Non-pigmented ciliary epithelial cell (primary cell): ENCODE measurements at regions not wholly inside any gene's neighbourhood (a gene's known extent, or its start where the extent isn't known, plus 50 kb on each side); places are given as distances from the start of the nearest gene placed in this dataset.

Experiments
- DNase-seq: peaks from one replicate; pipeline ENCODE4 v3.0.0-alpha.2; 2010; ENCODE audit warnings: low read depth

GRCh38 chr5:39891376-39891775 is 466.6 kb upstream of the DAB2 start:
- no peak for DNase-seq

GRCh38 chr5:39880985-39881384 is 456.2 kb upstream of the DAB2 start:
- no peak for DNase-seq

GRCh38 chr5:39877479-39877878 is 452.7 kb upstream of the DAB2 start:
- no peak for DNase-seq

DNA sequence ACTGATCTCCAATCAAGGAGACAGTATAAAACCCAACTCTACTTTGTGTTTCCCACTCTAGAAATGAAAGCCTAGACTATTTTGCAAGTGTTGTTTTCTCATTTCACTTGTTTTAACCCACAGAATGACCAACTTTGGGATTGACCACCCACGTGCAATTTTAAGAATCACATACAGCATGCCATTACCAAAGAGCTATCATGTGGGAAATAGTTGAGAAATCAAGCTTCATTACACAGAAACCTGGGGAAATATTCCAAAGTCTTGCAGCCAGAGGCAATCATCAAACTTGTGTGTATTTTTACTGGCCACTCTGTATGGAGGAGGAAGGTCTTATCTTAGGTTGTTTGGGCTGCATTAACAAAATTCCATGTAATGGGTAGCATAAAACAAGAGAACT is 451.4 kb upstream of the DAB2 start:
- DNase-seq, result no peak

DNA sequence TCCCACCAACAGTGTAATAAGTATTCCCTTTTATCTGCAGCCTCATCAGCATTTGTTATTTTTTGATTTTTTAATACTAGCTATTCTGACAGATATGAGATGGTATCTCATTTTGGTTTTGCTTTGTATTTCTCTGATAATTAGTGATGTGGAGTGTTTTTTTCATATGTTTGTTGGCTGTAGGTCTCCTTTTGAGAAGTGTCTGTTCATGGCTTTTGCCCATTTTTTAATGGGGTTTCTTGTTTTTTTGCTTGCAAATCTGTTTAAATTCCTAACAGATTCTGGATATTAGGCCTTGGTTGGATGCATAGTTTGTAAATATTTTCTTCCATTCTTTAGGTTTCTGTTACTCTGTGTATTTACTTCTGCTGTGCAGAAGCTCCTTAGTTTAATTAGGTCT is 445.4 kb upstream of the DAB2 start:
- no peak for DNase-seq

DNA sequence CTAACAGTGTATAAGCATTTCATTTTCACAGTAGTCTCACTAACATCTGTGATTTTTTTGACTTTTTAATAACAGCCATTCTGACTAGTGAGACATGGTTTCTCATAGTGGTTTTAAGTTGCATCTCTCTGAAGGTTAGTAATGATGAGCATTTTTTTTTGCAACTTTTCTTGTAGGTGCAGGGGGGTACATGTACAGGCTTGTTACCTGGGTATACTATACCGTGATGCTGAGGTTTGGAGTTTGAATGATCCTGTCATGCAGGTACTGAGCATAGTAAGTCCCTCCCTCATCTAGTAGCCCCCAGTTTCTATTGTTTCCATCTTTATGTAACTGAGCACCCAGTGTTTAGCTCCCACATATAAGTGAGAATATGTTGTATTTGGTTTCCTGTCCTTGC is 444.6 kb upstream of the DAB2 start:
- DNase-seq, result no peak

GRCh38 chr5:39867923-39868322 is 443.1 kb upstream of the DAB2 start:
- no peak for DNase-seq

DNA sequence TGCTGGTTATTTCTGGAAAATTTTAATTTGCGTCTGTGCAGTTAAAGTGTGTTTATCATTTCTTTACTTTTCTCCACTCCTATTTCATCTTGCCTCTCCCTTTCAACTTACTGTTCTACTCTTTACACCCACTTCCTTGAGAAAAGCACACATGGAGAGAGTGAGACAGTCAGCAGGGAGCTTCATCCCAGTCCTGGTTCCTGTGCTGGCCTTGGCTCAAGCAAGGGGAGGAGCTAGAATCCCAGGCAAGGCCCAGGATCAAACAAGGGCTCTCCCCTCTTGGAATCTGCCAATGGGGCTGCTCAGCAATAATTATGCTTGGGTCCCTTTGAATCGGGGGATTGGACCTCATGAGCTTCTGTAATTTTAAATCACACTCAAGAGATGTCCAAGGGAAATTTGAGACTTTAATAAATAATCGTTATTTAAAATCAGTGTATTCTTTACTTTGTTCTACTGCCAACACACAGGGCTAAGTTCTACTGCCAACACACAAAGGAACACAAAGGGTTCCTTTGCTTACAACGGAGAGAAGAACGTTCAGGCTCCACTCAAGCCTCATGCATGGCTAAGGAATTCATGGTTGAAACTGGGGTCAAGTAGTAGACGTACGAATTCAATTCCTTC is 439.3 kb upstream of the DAB2 start:
- no peak for DNase-seq

DNA sequence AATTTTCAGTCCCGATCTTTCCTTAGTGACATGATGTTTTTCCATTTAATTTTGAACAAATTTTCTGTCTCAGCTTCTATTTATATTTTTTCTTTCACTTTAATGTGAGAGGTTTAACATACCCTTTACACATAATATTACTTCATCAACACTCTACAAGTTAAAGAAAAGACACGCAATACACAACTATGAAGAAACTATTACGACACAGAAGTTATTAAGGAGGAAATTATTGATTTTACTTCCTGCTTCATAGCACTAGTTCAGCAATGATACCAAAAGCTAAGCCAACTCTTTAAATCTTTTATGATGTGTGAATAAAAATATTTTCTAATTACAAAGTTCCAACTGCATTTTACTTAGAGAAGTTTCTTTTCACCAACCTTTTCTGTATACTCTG is 432.3 kb upstream of the DAB2 start:
- no peak for DNase-seq

DNA sequence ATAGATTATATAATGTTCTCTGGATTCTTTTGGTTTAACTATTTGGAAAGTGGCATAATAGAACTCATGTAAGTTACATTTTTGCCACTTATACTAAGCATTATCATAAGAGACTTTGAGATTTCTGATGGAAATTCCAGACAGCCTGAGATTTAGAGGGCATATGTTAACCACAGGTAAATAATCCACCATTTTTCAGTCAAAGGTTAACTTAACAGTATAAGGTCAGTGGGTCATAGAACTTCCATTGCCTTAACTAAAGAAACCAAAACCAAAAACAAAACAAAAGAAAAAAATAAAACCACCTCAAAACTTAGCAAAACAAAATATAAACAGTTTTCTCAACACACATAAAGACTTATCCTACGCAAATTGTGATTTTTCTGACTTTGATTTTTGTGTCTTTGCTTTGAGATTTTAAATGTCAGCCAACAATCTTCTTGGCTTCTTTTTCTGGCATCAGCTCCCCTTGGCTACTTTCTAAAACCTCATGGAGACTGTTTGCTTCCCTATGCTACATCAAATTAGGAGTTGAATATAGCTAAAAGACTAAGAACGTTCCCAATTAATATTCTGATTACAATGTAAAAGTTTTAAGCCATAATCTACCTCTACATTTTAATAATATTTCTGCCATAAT is 430.1 kb upstream of the DAB2 start:
- no peak for DNase-seq

DNA sequence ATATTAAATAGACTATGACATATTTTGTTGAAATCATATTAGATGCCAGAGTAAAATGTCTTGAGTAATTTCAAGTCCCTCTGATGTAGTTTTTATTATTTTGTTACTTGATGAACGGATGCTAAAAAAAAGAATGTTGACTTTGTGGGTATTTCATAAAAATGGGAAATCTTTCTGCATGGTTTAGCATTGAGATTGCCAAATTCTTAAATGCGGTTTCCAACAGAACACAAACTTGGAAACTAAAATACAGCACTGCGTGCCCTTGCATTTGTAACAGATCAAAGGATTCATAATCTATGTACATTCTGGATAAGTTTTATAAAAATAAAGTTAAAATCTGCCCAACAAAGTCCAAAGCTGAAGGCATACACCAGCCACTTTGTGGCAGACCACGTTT is 425.5 kb upstream of the DAB2 start:
- DNase-seq, result no peak

DNA sequence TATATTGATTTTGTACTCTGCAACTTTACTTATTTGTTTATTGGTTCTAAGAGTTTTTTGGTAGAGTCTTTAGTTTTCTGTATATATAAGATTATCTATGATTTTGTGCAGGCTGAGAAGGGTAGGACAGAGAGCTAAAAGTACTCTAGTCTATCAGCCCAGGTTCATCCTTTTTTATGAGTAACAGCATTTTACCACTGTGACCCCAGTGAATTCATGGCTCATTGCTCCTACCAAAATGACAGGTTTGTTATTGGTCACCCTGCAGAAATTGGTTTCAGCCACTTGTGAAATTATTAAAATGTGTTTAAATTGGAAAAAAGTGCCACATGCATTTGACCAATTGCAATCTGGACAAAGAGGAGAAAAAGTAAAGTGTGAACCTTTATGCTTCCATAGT is 421.4 kb upstream of the DAB2 start:
- no peak for DNase-seq

- no peak for DNase-seq
Observed at GRCh38 chr5:39843767-39844166, 419.0 kb upstream of the DAB2 start.

GRCh38 chr5:39835371-39835770 is 410.6 kb upstream of the DAB2 start:
- DNase-seq, result no peak

DNA sequence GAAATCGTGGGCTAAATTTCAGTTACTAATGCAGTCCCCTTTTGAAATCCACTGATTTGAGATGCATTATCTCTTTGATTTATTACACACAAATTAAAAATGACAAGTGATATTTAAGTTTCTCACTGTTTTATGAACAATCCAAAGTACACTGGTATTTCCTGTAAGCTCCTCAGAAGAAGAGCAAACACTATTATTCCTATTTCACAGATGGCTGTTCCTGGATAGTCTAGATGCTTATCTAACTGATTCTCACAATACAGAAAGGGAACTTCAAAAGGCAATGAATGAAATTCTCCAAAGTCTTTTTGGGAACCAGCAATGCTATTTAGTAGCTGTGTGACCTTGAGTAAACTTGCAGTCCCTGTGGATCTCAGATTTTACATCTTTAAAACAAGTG is 404.7 kb upstream of the DAB2 start:
- DNase-seq, result no peak

GRCh38 chr5:39826051-39826450 is 401.3 kb upstream of the DAB2 start:
- DNase-seq, result no peak

DNA sequence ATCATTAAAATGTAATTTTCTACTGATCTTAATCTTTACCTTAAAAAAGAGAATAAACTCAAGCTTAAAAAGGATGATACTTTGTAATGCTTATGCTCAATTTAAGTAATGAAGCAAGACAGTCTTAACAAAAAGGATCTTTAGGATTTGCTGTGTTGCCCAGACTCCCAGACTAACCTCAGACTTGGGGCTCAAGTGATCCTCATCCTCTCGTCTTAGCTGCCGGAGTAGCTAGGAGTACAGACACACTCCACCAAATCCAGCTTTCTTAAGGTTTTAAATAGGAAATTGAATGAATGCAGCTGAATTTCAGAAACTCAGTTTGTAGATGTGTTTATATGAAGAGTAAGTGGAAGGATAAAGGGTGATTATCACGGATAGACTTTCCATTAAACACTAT is 400.5 kb upstream of the DAB2 start:
- DNase-seq, result no peak

GRCh38 chr5:39822020-39822419 is 397.2 kb upstream of the DAB2 start:
- no peak for DNase-seq

DNA sequence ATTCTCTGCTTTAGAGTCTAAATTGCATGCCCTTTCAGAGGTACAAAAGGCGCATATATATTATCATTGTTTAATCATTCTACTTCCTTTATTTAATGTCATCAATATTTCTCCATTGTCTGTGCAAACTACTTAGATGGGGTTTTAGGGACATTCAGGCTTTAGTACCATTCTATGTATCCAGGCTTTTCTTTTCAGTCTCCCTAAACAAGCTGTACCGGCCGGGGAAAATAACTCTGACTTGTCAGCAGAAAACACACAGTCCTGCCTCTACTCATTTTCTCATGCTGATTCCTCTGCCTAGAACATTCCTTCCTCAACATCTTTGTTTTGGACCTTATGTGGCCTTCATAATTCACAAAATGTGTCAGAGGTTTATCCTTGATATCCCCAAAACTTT is 392.1 kb upstream of the DAB2 start:
- DNase-seq, result no peak

DNA sequence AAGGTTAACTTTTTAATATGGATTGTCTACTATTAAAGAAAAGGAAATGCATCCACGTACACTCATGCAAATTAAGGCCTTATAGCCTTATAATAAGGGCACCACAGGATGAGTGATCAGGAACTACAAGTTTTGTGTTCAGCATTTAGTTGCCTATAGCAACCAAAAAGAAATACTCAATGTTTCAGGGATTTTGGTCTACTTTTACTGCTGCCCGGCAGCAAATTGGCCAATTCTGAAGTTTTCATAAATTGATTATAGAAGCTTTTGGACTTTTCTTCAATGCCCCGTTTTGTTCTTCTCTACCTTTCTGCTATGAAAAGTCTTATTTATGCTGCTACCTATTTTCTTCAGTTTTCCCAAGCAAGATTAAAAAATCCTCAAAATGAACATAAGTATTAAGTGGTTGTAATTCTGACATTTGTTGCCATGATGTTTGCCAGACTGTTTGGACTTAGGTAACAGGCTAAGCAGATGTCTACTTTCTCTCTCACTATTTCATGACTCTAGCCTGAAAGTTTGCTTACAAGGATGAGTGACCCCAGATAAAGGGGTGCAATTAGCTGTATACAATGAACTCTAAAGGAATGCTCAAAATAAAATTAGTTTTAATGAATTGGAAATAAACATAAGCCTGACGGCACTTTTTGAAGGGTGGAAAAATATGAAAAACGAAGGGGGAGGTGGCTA is 391.5 kb upstream of the DAB2 start:
- DNase-seq, result no peak

GRCh38 chr5:39815711-39816110 is 390.9 kb upstream of the DAB2 start:
- DNase-seq, result no peak

GRCh38 chr5:39811381-39811780 is 386.6 kb upstream of the DAB2 start:
- DNase-seq, result no peak

DNA sequence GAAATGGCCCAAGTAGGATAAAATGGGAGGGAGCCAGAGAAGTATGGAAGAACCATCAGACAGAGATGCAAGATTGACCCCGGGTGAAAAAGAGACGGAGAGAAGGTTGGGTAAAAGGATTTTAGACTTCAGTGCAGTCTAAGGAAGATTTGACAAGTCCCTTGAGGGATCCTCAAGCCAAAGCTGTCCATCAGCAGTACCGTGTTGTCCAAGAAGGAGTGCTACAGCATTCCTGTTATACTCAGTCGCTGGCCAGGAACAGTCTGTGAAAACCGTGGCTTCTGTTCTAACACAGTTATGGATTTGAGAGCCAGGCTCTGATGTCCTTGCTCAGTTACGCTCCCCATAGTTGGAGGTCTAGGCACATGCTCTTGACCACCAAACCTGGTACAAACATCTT is 383.9 kb upstream of the DAB2 start:
- DNase-seq, result no peak

GRCh38 chr5:39801306-39801705 is 376.5 kb upstream of the DAB2 start:
- no peak for DNase-seq
